NCI-H524 (cell line): ENCODE measurements at regions not wholly inside any gene's neighbourhood (a gene's known extent, or its start where the extent isn't known, plus 50 kb on each side); places are given as distances from the start of the nearest gene placed in this dataset.

Source experiments
- DNase-seq, 2 experiments: peaks; one replicate each; lab custom pipeline; 2025; lab: John Stamatoyannopoulos, UW

DNA sequence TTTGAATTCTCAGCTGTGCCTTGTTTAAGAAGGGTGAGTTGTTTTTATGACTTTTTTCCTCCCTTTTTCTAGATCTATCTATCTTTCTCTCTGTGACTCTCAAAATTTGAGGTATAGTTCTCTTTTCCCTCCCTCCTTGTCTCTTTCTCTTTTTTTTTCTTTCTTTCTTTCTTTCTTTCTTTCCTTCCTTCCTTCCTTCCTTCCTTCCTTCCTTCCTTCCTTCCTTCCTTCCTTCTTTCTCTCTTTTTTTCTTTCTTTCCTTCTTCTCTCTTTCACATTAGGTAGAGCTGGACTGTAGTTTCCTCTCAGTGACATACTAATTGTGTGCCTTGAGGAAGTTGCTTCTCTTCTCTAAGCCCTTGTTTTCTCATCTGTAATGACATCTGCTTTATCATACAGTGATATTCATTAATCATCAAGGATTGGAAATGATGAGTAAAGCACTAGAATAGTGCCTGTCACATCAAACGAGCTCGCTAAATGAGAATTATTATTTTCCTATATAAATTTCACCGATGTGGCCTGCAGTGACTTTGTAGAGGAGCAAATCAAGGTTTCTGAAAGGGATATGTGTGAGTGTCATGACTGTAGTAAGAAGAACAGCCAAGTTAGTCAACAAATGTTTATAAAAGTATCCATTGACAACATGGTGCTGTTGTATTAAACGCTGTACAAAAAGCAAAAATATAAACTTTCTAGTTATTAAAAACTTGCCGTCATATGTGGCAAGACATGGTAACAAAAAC, 78.9 kb upstream of the SLC38A2 start:
- DNase-seq: no peak

DNA sequence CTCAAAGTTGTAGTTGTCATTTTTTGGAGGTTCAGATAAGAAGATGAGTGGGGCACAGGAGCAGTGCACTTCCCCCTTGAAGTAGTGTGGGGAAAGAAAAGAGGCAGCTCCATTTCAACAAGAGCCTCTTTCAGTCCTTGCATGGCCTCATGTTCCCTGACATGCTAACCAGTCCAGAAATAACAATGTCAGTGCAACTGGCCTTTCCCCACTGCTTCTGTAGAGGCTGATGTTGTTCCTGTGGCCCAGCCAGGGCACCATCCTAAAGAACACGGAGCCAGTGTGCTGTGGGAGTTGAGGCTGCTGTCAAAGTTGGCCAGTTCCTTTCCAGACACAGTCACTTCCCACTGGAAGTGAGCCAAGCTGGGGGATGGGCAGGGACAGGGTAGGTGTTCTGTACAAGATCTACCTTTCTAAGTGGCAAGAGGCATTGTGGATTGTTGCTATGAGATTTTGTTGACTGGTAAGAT, 77.7 kb upstream of the SLC38A2 start:
- no peak for DNase-seq

DNA sequence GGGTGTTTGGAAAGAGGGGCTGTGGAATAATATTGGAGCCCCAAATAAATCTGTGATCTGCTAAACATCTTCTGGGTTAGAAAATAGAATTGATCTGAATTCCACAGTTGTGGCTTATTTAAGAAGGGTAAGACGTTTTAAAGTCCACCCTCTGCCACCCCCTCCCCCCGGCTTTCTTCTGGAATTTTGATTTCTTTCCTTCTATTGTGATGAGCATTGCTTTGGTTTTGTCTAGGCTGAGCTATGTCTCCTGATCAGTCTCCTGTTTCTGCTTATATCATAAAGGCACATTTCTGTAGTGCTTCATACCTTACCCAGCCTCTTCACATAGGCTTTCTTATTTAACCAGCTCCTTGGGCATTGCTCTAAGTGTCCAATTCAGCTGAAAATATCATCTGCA, 77.3 kb upstream of the SLC38A2 start:
- no peak for DNase-seq

DNA sequence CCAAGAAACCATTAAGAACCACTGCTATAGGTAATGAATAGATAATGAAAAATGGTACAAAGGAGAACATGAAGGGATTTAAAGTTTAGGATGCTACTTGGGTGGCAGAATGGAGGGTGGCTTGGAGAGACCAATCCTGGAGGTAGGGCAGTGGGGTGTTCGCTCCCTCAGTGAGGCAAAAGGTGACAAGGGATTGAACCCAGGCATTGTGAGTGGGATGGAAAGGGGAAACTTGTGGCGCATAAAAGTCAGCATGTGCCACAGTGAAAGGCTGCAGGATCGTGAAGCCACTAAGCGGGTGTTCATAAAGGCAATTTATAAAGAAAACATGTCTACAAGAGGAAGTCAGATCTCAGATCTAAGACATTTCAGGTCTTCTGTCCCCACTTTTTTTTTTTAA, 76.7 kb upstream of the SLC38A2 start:
- no peak for DNase-seq

DNA sequence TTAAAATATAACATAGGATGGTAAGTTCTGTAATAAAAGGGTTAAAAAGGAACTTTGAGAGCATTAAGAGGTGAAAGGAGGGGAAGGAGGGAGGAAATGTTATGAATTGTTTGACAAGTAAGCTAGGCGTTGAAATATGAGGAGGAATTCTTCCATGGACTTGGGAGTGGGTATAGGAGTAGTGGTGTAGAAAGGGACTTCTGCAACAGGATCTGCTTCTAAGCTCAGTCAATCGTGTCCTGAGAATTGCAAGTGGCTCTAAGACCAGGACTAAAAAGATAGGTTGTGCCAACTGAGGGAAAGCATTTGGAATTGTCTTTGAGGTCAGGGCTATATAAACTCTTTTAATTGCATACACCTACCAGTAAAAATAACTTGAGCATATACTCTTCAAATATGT, 74.1 kb upstream of the SLC38A2 start:
- no peak for DNase-seq

GRCh38 chr12:46445551-46446235, 73.1 kb upstream of the SLC38A2 start:
- DNase-seq: no peak

DNA sequence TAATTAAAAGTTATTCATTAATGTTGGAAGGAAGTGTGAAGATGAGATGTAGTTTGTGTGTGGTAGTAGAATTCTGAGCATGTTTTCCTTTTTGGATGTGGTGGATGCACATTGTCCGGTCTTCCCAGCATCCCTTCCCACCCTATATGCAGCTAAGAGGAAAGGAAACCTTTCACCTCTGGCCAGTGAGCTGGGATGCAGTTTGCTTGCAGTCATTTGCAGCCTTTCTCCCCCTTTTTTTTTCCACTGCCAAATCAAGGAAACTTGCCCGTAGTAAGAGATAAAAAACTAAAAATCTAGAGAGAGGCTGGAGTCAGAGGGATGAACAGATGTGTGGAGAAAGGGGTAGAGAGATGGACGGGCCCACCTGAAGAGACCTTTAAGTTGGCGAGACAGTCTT, 72.5 kb upstream of the SLC38A2 start:
- no peak for DNase-seq

DNA sequence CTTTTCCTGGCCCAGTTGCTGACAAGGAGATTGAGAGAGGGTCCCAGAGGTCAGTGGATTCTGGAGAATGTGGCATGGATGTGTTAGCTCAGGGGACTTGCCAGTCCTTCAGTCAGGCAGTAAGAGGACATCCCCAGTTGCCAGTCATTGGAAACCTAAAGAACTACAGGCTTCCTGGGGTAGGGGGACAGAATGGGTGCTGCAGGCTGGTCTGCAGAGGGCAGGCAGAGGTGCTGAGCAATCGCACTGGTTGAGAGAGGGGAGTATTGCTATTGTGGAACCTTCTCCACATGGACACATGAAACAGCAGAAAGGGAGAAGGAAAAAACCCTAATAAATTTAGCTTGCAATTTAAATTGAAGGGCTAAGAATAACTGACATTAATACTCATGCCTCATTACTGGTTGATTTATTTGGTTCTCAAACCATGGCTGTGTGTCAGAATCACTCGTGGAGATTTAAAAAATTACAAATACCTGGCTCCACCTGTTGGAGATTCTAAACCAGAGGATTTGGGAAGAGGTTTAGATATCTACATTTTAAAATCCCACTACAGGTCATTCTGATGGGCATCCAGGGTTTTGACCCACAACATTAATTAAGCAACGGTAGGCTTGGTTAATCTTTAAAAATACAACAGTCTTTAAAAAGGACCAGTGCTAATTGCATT, 71.2 kb upstream of the SLC38A2 start:
- DNase-seq: no peak

- no peak for DNase-seq
These were observed 70.2 kb upstream of the SLC38A2 start for GRCh38 chr12:46442738-46443137.

DNA sequence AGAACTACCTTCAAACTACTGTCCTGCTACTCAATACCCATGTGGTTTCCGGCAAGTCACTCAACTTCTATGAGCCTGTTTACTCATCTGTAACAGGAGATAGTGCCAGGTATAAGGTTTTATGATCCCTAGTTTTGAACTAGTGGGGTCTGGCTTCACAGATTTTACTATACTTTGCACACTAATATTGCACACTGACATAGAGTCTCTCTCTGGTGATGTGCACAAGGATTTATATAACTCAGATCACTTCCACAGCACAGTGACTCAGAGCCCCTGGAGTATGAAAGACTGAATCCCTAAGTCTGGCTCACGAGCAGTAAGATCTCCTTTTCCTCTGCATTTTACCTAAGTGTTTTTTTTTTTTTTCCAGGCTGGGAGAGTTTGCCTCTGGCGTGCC, 69.7 kb upstream of the SLC38A2 start:
- DNase-seq: no peak

DNA sequence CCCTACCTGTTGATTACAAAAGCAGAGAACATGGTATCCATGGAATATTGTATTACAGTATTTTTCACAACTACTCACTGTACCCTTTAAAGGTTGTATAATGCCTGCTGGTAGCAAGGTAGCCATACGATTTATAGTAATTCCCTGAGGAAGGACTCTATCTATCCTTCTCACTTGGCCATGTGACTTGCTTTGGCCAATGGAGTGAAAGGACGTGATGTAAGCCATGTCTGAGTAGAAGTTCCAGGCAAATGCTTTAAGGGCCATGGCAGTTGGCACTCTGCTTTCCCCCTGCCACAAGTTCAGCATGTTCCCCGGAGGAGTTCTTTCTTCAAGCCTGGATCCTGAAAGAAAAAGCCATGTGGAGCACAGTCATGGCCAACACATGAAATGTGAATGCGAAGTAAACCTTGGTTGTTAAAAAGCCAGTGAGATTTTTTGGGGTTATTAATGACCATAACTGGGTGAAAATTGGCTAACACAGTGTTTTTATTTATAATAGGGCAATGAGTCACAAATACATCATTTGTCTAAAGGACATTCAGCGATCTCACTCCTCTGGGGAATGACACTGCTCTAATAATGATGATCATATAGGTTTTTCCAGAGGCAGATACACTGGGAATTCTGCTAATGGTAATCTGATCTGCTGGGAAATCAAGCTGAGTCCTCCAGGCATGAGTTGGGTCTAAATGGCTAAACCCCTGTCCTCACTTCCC, 67.4 kb upstream of the SLC38A2 start:
- no peak for DNase-seq

DNA sequence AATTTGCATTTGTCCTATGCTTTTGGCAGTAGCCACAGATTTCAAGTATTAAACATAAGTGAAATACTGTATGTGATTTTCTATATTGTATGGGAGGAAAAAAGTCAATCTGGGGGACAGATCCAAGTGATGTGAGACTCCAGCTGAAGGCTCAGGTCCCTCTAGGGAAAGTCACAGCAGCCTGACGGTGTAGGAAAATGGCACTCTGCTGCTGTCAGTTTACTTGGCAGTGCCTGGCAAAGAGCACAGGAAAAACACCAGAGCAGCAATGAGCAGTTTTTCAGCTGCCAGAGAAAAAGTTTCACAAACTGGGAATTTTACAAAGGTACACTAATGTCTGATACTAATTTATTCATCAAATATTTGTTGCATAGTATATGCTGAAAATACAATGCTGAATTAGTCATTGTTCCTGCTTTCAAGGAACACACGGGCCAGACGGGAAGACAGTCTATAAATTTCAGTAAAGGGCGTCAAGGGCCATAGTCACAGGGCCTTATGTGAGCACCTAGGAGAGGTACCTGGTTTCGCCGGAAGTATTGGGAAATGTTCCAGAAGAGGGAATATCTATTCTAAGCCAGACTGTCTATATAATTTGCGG, 66.2 kb upstream of the SLC38A2 start:
- no peak for DNase-seq

DNA sequence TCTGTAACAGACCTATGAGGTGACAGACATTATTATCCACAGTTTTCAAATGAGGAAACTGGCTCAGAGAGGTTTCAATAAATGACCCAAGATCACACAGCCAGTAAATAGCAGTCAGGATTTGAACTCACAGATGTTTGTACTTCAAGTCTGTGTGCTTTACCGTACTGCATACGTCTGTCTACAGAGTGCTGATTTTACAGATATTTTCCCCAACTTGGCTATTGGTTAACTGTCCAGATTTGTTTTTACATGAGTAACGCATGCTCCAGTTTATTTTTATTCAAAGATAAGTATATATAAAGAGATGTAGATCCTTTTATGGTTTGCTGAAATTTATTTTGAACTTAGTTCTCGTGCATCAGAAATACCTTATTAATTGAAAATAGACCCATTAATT, 65.7 kb upstream of the SLC38A2 start:
- no peak for DNase-seq

- DNase-seq: no peak
These were observed 64.9 kb upstream of the SLC38A2 start for GRCh38 chr12:46437469-46437868.

- DNase-seq: no peak
These were observed 64.2 kb upstream of the SLC38A2 start for GRCh38 chr12:46436747-46437146.

GRCh38 chr12:46435625-46436024, 63.1 kb upstream of the SLC38A2 start:
- DNase-seq: no peak

DNA sequence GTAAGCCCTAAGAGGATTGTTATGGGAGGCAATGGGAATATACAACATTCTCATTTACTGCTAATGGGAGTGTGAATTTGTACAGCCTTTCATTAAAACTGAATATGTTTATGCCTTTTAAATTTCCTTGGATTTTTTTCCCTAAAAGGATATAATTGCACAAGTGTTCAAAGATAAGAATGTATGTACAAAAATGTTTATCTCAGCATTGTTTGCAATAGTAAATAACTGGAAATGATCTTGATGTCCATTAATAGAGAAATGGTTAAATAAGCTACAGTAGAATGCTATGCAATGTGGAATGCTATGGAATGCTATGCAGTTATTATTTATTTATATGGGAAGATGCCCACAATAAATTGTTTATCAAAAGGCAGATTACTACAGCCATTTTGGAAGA, 62.5 kb upstream of the SLC38A2 start:
- no peak for DNase-seq

DNA sequence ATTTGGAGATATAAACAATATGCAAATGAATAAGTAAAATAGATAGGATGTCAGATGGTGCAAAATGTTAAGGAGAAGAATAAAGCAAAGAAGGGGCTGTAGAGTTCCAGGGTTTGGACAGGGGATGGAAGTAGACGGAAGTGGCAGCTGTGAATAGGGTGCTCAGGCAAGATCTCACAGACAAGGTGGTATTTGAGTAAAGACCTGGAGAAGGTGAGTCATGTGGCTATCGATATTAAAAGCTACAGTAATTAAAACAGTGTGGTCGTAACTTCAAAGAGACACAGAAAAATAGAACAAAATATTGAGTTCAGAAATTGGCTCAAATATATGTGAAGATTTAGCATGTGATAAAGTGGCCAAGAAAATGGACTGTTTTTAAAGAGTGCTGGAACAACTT, 61.3 kb upstream of the SLC38A2 start:
- DNase-seq: no peak

GRCh38 chr12:46432325-46432724, 59.8 kb upstream of the SLC38A2 start:
- DNase-seq: no peak

- DNase-seq: no peak
These were observed 57.9 kb upstream of the SLC38A2 start for GRCh38 chr12:46430340-46430948.
